ENCODE measurements at regions not wholly inside any gene's neighbourhood (a gene's known extent, or its start where the extent isn't known, plus 50 kb on each side); places are given as distances from the start of the nearest gene placed in this dataset.

DNA sequence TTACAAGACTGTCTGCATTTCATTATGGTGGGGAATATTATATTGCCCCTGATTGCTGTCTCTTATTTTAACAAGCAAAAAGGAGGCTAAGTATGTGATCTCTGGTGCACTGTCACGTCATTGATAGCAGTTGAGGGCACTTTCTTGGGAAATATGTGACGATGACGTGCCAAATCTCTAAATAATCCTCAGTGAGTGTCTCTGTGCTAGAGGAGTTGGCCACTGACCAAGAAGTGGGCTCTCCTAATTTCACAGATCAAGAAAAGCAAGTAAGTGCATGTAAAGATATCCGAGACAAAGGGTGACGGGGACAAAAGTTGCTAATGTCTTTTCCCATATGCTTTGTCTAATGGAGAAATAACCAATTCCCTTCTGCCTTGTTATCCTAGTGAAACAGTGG is 487.4 kb upstream of the TENM3 start (continued):
- TF ChIP-seq SPI1 (IDR thresholded peaks at IDR 0.05; ENCODE audit: borderline replicate concordance, insufficient read depth, low read depth, low read length) (no peak), ASH2L (IDR thresholded peaks at IDR 0.05; ENCODE audit: borderline replicate concordance, low read depth) (no peak), NR2C1 (IDR thresholded peaks at IDR 0.05) (no peak)

DNA sequence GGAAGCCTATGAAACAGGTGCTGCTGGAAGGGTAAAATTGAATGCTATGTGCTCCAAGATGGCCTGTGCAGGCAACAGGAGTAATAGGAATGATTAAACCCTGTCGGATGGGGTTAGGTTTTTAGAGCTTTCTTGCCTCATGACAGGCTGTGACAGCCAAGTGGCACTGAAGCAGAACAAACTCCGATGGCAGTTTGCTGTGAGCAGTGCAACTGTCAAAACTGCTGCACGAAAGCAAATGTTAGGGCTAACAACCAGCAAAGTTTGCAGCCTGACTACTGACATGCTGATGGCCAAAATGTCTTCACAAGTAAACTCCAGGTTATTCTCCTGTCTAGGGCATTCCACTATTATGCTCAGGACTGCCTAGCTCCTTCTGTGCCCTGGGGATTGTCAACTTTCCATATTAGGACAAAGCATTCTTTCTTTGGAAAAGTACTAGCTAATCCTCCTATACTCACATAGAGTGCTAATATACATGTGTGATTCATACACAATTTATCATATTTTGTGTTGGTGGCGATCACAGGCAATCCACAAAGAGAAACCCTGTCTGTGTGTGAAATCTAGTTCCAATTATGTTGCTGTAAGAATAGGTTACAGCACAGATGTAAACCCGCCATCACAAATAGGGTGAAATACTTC is 486.6 kb upstream of the TENM3 start:
- intact Hi-C loops (cut with micrococcal nuclease; ENCODE audit: unreplicated experiment): no loop called here
- BruUV-seq (replicated peaks): no TSS peak
- no peaks in the 10 kb centered on the region for H3K27me3 ChIP-seq (replicated peaks in 1 of 2; ENCODE audit: control insufficient read depth in 2 of 2, insufficient read depth in 2 of 2, low read length in 1 of 2)
- H3K4me2 ChIP-seq (ENCODE audit: control insufficient read depth, insufficient read depth): no peak overlapping the region
- no peak overlapping the region for H3K9ac ChIP-seq (ENCODE audit: control insufficient read depth, insufficient read depth, low read length)
- no peak overlapping the region for H3K4me3 ChIP-seq
- H3K4me1 ChIP-seq (ENCODE audit: control insufficient read depth, insufficient read depth, low read length): no peaks in the 10 kb centered on the region
- 17% methylated on average over 5 of the region's 5 CpGs for WGBS (ENCODE audit: insufficient coverage, insufficient replicate concordance, low lambda C conversion rate, missing lambda C conversion rate)
- ChIA-PET CTCF (no interaction called here), SMC1A (ENCODE audit: uncharacterized antibody, unreplicated experiment) (interaction anchor here (0.8 to 1.6 kb wide), 2 partner anchors 45 to 75 kb away, joined by 3 to 8 read pairs; no protein-coding TSS in a partner anchor), RAD21 (ENCODE audit: unreplicated experiment) (interaction anchor here (0.6 kb wide), 1 partner anchor 338 kb away, joined by 4 read pairs; no protein-coding TSS in a partner anchor), POLR2A (no interaction called here)
- no peaks in the 10 kb centered on the region for H4K20me1 ChIP-seq (ENCODE audit: control insufficient read depth, insufficient read depth)
- H3K79me2 ChIP-seq (ENCODE audit: control insufficient read depth, insufficient read depth, low read length): no peaks in the 10 kb centered on the region
- TF ChIP-seq SP1 (IDR thresholded peaks at IDR 0.05; ENCODE audit: low read depth, low read length): no peak
- no peak for TF ChIP-seq EP300 (IDR thresholded peaks at IDR 0.05; ENCODE audit: borderline replicate concordance in 1 of 2, control insufficient read depth in 1 of 2, low read depth in 2 of 2, low read length in 2 of 2)
- TF ChIP-seq CHD1 (IDR thresholded peaks at IDR 0.05; ENCODE audit: low read depth, low read length): no peak
- TF ChIP-seq MEF2B (IDR thresholded peaks at IDR 0.05; ENCODE audit: partially characterized antibody, poor library complexity, severe bottlenecking): no peak
- TF ChIP-seq, protein P1, sequence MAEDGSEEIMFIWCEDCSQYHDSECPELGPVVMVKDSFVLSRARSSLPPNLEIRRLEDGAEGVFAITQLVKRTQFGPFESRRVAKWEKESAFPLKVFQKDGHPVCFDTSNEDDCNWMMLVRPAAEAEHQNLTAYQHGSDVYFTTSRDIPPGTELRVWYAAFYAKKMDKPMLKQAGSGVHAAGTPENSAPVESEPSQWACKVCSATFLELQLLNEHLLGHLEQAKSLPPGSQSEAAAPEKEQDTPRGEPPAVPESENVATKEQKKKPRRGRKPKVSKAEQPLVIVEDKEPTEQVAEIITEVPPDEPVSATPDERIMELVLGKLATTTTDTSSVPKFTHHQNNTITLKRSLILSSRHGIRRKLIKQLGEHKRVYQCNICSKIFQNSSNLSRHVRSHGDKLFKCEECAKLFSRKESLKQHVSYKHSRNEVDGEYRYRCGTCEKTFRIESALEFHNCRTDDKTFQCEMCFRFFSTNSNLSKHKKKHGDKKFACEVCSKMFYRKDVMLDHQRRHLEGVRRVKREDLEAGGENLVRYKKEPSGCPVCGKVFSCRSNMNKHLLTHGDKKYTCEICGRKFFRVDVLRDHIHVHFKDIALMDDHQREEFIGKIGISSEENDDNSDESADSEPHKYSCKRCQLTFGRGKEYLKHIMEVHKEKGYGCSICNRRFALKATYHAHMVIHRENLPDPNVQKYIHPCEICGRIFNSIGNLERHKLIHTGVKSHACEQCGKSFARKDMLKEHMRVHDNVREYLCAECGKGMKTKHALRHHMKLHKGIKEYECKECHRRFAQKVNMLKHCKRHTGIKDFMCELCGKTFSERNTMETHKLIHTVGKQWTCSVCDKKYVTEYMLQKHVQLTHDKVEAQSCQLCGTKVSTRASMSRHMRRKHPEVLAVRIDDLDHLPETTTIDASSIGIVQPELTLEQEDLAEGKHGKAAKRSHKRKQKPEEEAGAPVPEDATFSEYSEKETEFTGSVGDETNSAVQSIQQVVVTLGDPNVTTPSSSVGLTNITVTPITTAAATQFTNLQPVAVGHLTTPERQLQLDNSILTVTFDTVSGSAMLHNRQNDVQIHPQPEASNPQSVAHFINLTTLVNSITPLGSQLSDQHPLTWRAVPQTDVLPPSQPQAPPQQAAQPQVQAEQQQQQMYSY (CRISPR knock-in tag; IDR thresholded peaks at IDR 0.05): no peak
- no peak for TF ChIP-seq MTA3 (IDR thresholded peaks at IDR 0.05; ENCODE audit: borderline replicate concordance, low read length)
- no peak for TF ChIP-seq POLR2AphosphoS5 (IDR thresholded peaks at IDR 0.05; ENCODE audit: low read length)
- no peak for TF ChIP-seq ZZZ3 (IDR thresholded peaks at IDR 0.05; ENCODE audit: control insufficient read depth, insufficient read length, low read depth)
- TF ChIP-seq, protein P2, sequence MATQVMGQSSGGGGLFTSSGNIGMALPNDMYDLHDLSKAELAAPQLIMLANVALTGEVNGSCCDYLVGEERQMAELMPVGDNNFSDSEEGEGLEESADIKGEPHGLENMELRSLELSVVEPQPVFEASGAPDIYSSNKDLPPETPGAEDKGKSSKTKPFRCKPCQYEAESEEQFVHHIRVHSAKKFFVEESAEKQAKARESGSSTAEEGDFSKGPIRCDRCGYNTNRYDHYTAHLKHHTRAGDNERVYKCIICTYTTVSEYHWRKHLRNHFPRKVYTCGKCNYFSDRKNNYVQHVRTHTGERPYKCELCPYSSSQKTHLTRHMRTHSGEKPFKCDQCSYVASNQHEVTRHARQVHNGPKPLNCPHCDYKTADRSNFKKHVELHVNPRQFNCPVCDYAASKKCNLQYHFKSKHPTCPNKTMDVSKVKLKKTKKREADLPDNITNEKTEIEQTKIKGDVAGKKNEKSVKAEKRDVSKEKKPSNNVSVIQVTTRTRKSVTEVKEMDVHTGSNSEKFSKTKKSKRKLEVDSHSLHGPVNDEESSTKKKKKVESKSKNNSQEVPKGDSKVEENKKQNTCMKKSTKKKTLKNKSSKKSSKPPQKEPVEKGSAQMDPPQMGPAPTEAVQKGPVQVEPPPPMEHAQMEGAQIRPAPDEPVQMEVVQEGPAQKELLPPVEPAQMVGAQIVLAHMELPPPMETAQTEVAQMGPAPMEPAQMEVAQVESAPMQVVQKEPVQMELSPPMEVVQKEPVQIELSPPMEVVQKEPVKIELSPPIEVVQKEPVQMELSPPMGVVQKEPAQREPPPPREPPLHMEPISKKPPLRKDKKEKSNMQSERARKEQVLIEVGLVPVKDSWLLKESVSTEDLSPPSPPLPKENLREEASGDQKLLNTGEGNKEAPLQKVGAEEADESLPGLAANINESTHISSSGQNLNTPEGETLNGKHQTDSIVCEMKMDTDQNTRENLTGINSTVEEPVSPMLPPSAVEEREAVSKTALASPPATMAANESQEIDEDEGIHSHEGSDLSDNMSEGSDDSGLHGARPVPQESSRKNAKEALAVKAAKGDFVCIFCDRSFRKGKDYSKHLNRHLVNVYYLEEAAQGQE (IDR thresholded peaks at IDR 0.05; ENCODE audit: low read depth, low read length): no peak
- TF ChIP-seq FOS (IDR thresholded peaks at IDR 0.05; ENCODE audit: borderline replicate concordance, extremely low read depth, insufficient read length): no peak
- no peak for TF ChIP-seq HDGF (IDR thresholded peaks at IDR 0.05)
- no peak for TF ChIP-seq SUZ12 (IDR thresholded peaks at IDR 0.05; ENCODE audit: unreplicated experiment)
- H3K27ac ChIP-seq (ENCODE audit: control insufficient read depth, insufficient read depth): no peak overlapping the region
- ATAC-seq (peak; percentile 23; the same call in 1 of the 3 replicates), DNase-seq (ENCODE audit: low read depth, low spot score) (no peak), FAIRE-seq (no peak)
- H2AFZ ChIP-seq (ENCODE audit: control insufficient read depth, low read depth, low read length): no peak overlapping the region
- in situ Hi-C loops (cut with MboI): no loop called here
- H3K36me3 ChIP-seq (ENCODE audit: control insufficient read depth in 2 of 2, insufficient read depth in 2 of 2, low read length in 1 of 2): no peaks in the 10 kb centered on the region
- H3K9me3 ChIP-seq (replicated peaks; ENCODE audit: control insufficient read depth, insufficient read depth, low read length): no peaks in the 10 kb centered on the region

Measured in GM12878 (cell line).